Endothelial cell (in vitro differentiated cells): ENCODE measurements at regions not wholly inside any gene's neighbourhood (a gene's known extent, or its start where the extent isn't known, plus 50 kb on each side); places are given as distances from the start of the nearest gene placed in this dataset.

Experiments used
- DNase-seq: peaks from one replicate; pipeline ENCODE4 v3.0.0; 2021; ENCODE audit warnings: low spot score
- H3K27ac Mint-ChIP-seq: one replicate; pipeline ENCODE4 v1.8.0; 2021; ENCODE audit warnings: mixed read lengths, inconsistent platforms; ENCODE audit not compliant: unreplicated experiment
- H3K27me3 Mint-ChIP-seq: one replicate; pipeline ENCODE4 v1.8.0; 2021; ENCODE audit warnings: mild to moderate bottlenecking, moderate library complexity, mixed read lengths, inconsistent platforms; ENCODE audit not compliant: unreplicated experiment
- H3K36me3 Mint-ChIP-seq: one replicate; pipeline ENCODE4 v1.8.0; 2021; ENCODE audit warnings: mild to moderate bottlenecking, low read depth, mixed read lengths, inconsistent platforms; ENCODE audit not compliant: unreplicated experiment
- H3K4me1 Mint-ChIP-seq: one replicate; pipeline ENCODE4 v1.8.0; 2021; ENCODE audit warnings: mild to moderate bottlenecking, mixed read lengths, inconsistent platforms; ENCODE audit not compliant: unreplicated experiment
- H3K4me3 Mint-ChIP-seq: one replicate; pipeline ENCODE4 v1.8.0; 2021; ENCODE audit warnings: mild to moderate bottlenecking, mixed read lengths, inconsistent platforms; ENCODE audit not compliant: unreplicated experiment
- H3K9me3 Mint-ChIP-seq: one replicate; pipeline ENCODE4 v1.8.0; 2021; ENCODE audit warnings: mixed read lengths, inconsistent platforms; ENCODE audit not compliant: unreplicated experiment
- CTCF ChIP-seq: fragments of 200-600 bp; sonication (generic); IDR thresholded peaks from one replicate; pipeline ENCODE4 v1.5.0; 2021; ENCODE audit warnings: antibody characterized with exemption; ENCODE audit not compliant: unreplicated experiment

GRCh38 chr6:153272201-153272980, 141.3 kb upstream of the RGS17 start:
- Mint-ChIP-seq H3K27me3 (peaks cover 5% of the 10 kb centered on the region), H3K4me1 (peaks cover 2% of the 10 kb centered on the region), H3K4me3 (no peak overlapping the region), H3K9me3 (no peaks in the 10 kb centered on the region), H3K36me3 (no peaks in the 10 kb centered on the region), H3K27ac (no peak overlapping the region)
- no peak for TF ChIP-seq CTCF
- DNase-seq = no peak

GRCh38 chr6:153263489-153263888, 132.4 kb upstream of the RGS17 start:
- no peak for TF ChIP-seq CTCF
- no peak for DNase-seq
- Mint-ChIP-seq H3K4me1 (no peaks in the 10 kb centered on the region), H3K27me3 (no peaks in the 10 kb centered on the region), H3K4me3 (no peak overlapping the region), H3K36me3 (no peaks in the 10 kb centered on the region), H3K9me3 (no peaks in the 10 kb centered on the region), H3K27ac (no peak overlapping the region)

- TF ChIP-seq CTCF = no peak
- no peaks in the 10 kb centered on the region for H3K27me3 Mint-ChIP-seq
- no peaks in the 10 kb centered on the region for H3K9me3 Mint-ChIP-seq
- no peak for DNase-seq
- H3K27ac Mint-ChIP-seq = no peak overlapping the region
- no peaks in the 10 kb centered on the region for H3K36me3 Mint-ChIP-seq
- H3K4me3 Mint-ChIP-seq = no peak overlapping the region
- no peaks in the 10 kb centered on the region for H3K4me1 Mint-ChIP-seq
Measured at GRCh38 chr6:153251326-153251725, 120.2 kb upstream of the RGS17 start.

GRCh38 chr6:153237670-153238069, 106.6 kb upstream of the RGS17 start:
- Mint-ChIP-seq H3K4me1 (no peaks in the 10 kb centered on the region), H3K27ac (no peak overlapping the region), H3K9me3 (no peaks in the 10 kb centered on the region), H3K36me3 (no peaks in the 10 kb centered on the region), H3K4me3 (no peak overlapping the region), H3K27me3 (peaks cover 2% of the 10 kb centered on the region)
- no peak for TF ChIP-seq CTCF
- DNase-seq = no peak

GRCh38 chr6:153231048-153231646, 100.1 kb upstream of the RGS17 start:
- DNase-seq = peak; percentile 83
- no peak overlapping the region for H3K27ac Mint-ChIP-seq
- H3K4me3 Mint-ChIP-seq = no peak overlapping the region
- peaks cover 3% of the 10 kb centered on the region for H3K4me1 Mint-ChIP-seq
- peaks cover 2% of the 10 kb centered on the region for H3K27me3 Mint-ChIP-seq
- H3K9me3 Mint-ChIP-seq = no peaks in the 10 kb centered on the region
- no peaks in the 10 kb centered on the region for H3K36me3 Mint-ChIP-seq
- TF ChIP-seq CTCF = peak; percentile 97
